HG02973 (cell line): ENCODE measurements at regions not wholly inside any gene's neighbourhood (a gene's known extent, or its start where the extent isn't known, plus 50 kb on each side); places are given as distances from the start of the nearest gene placed in this dataset.
"Not testable (repeated sequence)": the region's sequence is repeated elsewhere in the genome, so short reads cannot be mapped to it uniquely, and the experiment has no call there.

ENCODE experiments used
- ATAC-seq: cut with Tn5 transposase; IDR thresholded peaks from one replicate; pipeline ENCODE4 v1.9.1; 2021; ENCODE audit warnings: moderate library complexity; ENCODE audit not compliant: unreplicated experiment

DNA sequence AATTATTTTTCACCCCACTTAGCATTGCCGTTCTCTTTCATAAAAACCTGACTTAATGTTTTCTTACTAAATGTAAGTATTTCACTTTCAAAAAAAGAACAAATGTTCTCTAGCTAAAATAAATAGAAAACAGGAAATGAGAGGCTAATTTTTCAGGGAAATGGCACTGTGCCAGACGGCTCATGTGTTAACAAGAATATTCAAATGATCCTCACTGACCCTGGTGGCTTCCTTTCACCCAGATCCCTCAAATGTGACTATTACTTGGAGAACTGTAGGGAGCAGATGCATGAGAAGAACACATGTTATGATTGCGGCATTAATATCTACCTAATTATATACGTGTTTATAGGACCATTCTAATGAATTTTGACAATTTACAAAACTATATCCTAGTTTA lies 827.7 kb downstream of the SOCS6 start:
- no peak for ATAC-seq

DNA sequence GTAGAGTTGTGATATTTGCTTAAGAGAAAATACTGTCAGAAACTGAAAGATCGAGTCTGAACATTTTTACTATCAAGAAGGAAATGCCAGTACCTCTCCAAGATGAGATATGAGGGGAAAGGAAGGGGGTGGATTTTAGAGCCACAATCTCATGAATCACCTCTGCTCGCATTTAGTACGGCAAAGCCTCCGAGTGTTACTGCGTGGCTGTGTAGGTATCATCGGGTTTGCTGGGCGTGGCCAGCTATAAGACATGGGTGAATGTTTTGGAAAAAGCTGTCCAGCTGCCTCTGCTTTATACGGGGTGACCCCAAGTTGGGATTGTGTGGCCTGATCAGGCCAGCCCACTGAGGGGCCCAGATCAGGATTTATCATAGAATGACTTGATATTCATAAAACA lies 826.4 kb downstream of the SOCS6 start:
- ATAC-seq = no peak

DNA sequence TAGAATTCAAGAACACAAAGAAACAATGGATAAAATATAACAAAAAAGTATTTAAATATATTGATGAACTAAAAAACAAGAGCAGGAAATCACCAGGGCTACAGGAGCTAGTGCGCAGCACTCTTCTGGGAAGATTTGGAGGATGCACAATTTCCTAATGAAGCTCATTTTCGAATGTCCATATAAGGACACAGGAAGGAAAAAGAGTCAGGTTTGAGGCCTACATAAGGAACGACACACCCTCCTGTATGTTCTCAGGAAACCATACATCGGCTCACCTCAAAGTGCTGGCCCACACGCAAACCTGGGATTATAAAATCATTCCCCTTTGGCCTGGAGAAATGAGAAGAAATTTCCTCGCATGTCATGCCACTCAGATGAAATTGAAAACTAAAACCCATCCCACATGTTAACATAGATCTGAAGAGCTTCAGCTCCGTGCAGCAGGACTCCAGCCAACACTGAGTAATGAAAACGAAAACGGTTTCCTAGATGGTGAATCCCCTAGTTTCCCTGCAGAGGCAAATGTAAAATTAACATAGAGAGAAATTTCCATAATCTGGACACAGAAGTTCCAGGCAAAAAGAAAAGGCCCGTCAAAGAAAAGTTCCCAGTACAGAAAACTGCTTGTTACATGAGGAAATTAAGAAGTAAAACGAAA lies 825.8 kb downstream of the SOCS6 start:
- no peak for ATAC-seq

DNA sequence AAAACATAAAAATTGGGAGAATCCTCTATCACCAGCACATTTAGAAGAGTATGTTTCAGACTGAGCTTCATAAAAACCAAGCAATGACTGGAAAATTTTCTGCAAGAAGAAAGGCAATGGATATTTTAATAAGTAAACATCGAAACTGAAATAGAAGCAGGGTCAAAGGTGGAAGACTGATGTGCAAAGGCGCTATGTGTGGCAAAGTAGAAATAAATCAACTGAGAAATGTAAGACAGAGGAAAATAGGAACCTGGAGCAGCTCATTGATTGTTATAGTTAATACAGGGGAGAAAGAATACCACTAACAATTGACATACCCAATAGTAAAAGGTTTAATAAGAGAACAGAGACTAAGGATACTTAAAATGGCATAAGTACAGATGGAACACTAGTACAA lies 818.4 kb downstream of the SOCS6 start:
- no peak for ATAC-seq

DNA sequence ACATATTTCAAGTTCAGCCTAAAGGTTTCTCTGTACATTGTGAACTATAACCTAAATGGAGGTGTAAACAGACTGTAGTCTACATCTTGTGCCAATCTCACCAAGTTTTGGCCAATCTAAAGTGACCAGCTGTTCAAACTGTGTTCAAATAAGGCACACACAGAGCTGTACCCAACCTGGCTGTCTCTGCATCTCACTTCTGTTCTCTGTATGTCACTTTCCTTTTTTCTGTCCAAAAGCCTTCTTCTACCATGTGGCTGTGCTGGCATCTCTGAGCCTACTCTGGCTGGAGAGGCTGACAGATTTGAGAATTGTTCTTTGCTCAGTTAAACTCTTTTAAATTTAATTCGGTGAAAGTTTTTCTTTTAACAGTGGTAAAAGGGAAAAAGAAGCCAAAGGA lies 817.9 kb downstream of the SOCS6 start:
- no peak for ATAC-seq

DNA sequence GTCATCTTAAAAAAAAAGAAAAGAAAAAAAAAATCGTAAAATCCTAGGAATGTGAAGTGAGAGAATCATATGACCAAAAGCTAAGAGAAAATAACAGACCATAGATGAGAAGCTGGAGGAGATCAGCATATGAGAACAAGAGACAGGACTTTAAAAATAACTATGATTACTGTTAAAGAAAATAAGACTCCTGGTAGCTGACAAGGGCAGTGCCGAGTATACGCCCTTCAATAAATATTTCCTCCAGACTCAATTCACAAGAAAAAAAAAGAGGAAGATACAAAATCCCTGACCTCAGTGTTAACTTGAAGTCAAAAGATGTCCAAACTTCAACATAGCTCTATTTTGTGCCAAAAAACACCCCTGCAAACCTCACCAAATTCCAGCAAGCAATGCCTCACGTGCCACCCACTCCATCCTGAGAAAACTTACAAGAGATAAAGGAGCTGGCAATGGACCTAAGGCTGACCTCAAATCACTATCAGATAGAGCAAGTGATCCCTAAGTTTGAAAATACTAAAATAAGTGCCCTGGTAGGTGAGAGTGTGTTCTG lies 817.2 kb downstream of the SOCS6 start:
- no peak for ATAC-seq

DNA sequence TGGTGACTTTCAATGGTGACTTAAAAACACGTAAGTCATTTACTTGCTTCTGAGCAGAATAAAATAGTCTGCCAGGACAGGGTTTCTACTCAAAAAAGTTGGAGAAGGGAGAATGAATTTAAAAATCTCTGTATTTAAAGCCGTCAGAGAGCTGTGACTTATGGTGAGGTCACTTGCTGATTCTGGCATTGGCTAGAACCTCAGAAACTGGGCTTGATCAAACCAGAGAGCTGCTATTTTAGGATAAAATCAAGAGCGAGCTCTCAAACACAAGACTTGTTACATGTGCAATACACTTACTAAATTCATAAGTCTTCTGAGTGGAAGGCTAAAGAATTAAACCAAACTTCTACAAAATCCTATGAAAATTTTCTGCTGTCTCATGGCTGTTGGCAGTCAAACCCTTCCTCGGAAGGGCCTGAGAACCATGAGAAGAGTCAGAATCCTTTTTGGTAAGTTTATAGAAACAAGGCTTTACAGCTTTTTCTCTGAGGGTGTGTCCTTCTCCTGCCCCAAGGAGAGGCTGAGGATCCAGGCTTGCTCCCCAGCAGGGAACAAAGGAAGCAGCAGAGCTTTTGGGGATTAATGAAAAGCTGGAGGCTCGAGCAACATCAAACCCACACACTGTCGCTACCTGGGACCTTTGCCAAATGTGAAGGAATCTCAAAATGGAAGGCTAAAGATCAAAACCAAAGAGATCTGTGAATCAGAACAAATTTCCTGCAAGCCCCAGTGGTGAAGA lies 816.4 kb downstream of the SOCS6 start:
- ATAC-seq = no peak

DNA sequence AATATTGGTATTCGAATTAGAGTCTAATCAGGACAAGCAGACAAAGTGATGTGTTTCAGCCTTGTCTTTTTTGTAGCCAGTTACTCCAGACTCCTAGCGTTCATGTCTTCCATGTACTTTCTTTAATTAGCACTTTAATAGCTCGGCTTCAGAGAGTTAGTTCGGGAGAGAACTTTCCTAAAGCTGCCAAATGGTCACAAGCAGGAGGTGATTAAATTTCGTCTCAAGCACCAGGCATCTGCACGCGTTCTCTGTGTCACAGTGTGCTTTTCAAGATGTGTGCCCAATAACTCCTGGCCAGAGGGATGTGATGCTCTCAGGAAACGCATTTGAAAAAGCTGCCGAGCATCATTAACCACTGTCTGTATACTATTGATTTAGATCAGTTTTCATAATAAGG lies 790.8 kb downstream of the SOCS6 start:
- no peak for ATAC-seq

DNA sequence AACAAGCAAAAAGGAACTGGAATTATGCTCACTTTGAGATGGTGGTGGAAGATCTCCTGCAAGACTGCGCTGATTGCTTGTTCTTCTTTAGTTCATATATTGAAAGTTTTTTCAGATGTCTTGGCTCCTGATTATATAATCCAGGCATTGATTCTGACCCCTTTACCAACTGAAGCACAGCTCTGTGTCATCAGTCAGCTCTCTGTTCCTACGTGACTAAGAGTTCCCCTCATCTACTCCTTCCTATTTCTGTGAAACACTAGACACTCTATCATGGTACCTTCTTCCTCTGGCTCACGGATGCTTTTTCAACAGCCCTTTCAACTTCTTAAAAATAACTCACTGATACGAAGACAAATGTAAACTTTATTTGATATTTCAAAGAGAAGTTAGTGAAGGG lies 788.6 kb downstream of the SOCS6 start:
- no peak for ATAC-seq

DNA sequence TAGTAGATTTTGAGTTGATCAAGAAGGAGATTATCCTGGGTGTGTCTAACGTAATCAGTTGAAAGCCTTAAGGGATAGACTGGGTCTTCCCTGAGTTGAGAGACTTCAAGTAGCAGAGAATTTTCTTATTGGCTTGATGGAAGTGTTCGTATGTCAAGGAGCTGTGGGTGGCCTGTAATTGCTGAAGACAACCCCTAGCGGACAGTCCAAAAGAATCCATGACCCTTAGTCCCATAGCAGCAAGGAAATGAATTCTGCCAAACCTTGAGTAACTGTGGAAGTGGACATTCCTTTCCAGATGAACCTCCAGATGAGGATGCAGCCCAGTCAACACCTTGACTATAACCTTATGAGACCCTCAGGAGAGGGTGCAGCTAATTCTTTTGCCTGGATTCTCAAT lies 786.3 kb downstream of the SOCS6 start:
- ATAC-seq = no peak

DNA sequence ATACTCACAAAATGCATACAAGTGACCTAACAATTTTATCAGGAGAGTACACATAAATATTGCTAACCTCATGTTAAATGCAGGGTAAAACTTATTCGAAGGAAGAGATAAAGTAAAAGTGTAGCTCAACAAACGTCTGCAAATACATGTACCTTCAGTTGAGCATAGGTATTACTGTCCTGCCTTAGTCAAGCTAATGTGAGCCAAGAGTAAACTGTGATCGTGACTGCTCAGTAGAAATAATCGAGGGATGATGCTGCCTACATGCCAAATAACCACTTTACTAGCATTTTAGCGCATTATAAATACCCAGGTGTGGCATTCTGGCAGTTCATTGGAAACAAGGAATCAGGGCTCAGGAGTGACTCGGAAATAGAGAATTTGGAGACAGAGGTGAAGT lies 779.5 kb downstream of the SOCS6 start:
- ATAC-seq = no peak

DNA sequence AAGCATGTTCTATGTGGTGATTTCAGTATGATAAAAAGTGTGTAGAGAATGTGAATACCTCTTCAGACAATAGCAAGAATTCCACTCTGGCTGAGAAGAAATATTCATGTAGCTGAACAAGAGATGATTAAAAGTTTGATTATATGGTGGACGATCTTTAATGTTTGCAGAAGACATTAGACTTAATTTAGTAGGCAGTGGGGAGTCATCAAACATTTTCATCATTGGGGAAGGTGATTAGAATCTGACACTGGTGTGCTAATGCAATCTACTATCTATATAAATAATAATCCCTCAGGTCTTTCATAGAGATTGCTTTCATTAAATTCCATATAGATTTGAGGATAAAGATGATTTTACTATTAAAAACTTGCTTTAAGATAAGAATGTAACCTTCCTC lies 761.0 kb downstream of the SOCS6 start:
- no peak for ATAC-seq

DNA sequence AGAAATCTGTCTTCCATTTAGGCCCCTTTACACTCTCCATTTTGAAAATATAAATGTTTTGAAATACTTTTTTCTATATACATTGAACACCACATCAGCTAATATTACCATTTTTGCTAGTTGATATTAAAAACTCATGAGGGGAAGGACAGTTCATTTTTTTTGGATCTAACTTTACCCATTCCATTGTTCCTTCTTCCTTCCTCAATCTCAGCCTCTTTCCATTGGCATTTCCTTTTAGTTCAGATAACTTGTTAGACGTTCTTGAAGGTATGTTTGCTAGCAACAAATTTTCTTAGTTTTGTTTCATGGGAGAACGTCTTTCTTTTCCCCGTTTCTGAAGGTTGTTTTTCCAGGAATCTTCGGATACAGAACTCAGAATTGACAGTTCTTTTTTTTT lies 759.0 kb downstream of the SOCS6 start:
- ATAC-seq = no peak

DNA sequence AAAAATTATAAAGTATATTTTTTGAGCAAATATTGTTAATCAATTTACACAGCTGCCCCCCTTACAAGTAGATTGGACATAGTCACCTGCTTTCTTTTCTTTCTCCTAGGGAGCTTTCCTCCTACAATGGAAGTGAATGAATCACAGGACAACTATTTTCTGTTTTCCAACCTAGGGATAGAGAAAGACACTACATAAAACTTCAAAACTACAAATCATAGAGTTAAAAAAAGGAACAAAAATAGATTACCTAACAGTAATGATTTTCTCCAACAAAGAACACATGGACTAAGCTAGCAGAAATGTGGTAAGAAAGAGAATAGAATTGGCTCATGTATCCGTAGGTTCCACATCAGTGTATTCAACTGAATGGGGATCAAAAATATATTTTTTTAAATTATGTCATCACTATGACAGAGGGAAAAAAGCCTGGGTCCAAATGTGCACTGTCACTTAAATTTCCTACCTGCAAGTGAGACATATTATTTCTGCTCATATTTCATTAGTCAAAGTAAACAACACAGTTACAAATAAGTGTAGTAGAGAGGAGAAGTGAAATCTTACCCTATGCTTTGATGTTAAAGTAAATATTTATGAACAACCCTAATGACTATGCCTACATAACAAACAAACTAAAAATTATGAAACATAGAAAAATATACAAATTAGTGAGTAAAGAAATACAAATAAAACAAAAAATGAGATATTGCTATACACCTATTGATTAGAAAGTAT lies 756.7 kb downstream of the SOCS6 start:
- no peak for ATAC-seq

DNA sequence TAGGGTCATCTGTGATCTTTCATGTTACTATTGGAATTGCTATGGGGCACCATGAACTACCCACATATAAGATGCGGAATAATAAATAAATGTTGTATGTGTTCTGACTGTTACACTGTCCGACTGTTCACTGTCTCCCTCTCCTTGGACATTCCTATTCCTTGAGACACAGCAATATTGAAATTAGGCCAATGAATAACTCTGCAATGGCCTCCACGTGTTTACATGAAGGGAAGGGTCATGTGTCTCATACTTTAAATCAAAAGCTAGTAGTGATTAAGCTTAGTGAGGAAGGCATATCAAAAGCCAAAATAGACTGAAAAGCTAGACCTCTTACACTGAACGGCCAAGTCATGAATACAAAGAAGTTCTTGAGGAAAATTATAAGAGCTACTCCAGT lies 751.3 kb downstream of the SOCS6 start:
- ATAC-seq = no peak

DNA sequence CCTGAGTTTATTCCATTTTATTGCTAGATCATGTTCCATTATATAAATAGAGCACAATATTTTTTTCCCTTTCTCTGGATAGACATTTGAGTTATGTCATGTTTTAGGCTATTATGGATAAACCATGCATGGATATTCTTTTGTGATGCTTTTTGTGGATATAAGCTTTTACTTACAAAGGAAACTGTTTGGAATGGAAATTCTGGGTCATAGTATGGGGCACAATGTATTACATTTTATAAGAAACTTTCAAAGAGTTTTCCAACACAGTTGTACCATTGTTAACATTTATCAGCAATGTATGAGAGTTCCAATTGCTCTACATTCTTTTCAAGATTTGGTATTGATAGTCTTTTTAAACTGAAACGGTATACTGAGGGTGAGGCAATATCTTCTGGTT lies 749.4 kb downstream of the SOCS6 start:
- no peak for ATAC-seq

DNA sequence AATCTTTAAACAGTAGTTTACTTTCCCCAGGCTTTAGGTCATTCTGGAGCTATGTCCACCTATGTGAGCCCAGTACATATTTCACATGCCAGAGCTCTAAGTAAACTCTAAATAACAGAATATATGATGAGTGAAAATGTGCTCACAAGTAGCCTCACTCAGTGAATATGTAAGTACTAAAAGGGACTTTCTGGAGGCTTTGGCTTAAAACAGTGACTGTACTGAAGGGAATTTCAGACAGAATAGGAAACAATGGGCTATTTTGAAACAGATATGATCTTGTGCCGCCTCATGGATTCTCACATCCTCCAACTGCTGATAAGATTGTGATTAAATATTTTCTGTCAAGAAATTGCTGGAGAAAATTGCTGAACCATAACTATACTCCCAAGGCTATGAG lies 747.9 kb downstream of the SOCS6 start:
- no peak for ATAC-seq

DNA sequence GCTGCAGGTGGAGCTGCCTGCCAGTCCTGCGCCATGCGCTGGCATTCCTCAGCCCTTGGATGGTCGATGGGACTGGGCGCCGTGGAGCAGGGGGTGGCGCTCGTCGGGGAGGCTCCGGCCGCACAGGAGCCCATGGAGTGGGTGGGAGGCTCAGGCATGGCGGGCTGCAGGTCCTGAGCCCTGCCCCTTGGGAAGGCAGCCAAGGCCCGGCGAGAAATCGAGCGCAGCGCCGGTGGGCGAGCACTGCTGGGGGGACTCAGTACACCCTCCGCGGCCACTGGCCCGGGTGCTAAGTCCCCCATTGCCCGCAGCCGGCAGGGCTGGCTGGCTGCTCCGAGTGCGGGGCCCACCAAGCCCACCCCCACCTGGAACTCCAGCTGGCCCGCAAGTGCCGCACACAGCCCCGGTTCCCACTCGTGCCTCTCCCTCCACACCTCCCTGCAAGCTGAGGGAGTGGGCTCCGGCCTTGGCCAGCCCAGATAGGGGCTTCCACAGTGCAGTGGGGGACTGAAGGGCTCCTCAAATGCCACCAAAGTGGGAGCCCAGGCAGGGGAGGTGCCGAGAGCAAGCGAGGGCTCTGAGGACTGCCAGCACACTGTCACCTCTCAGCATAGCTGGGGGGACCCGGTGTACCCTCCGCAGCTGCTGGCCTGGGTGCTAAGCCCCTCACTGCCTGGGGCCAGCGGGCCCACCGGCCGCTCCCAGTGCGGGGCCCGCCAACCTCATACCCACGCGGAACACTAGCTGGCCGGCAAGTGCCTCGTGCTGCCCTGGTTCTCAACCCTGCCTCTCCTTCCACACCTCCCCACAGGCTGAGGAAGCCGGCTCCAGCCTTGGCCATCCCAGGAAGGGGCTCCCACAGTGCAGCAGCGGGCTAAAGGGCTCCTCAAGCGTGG lies 742.7 kb downstream of the SOCS6 start:
- ATAC-seq = not testable (repeated sequence)

DNA sequence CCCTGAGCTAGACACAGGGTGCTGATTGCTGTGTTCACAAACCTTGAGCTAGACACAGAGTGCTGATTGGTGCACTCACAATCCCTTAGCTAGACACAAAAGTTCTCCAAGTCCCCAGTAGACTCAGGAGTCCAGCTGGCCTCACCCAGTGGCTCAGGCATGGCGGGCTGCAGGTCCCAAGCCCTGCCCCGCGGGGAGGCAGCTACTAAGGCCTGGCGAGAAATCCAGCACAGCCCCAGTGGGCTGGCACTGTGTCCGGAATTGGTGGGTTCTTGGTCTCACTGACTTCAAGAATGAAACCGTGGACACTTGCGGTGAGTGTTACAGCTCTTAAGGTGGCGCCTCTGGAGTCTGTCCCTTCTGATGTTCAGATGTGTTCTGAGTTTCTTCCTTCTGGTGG lies 741.2 kb downstream of the SOCS6 start:
- not testable (repeated sequence) for ATAC-seq

DNA sequence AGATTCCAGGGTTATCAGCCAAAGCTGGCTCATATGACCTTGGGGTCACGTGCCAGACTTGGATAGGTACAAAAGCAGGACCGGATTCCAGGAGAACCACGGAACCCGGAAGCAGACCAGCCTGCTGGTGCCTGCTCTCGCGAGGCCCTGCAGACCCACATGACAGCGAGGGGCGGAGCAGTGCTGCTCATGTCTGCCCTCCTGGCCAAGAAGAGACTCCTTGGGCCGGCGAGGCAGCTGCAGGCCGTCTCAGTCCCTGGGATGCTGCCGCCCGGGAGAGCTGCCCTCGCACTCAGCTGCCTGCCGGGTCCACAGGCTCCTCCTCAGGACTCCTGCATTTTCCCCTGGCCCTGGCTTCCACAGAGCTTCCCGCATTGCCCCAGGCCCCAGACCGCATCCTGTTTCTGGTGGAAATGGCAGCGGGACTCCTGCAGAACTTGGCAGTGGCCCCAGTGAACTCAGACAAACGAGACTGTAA lies 739.5 kb downstream of the SOCS6 start:
- ATAC-seq = no peak

DNA sequence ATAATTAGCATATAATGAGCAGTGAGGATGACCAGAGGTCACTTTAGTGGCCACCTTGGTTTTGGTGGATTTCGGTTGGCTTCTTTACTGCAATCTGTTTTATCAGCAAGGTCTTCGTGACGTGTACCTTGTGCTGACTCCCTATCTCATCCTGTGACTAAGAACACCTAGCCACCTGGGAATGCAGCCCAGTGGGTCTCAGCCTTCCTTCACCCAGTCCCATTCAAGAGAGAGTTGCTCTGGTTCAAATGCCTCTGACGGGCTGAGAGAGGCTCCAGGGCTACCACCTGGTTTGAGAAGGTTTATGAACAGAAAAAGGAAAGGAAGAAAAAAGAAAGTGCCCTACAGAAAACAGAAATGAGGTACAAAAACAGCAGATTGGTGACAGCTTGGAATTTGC lies 738.7 kb downstream of the SOCS6 start:
- ATAC-seq = no peak
